ENCODE measurements at regions not wholly inside any gene's neighbourhood (a gene's known extent, or its start where the extent isn't known, plus 50 kb on each side); places are given as distances from the start of the nearest gene placed in this dataset.

DNA sequence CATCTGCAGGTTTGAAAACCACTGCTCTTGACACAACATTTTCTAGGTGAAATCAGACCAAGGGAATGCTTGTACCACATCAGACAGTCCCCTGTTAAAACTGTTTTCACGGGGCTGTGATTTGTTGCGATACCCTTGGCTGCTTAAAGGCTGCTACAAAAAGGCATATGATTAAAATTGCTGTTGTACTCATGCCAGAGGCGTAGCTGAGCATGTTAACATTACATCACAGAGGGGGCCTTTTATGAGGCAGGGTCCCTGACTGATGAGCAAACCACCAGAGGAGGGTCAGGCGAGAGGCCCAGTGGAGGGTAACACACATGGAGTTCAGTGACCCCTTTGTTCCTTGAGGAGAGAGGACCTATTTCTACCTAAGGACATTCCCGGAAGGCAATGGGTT, 70.4 kb upstream of the CDYL start:
- TF ChIP-seq, protein P1, sequence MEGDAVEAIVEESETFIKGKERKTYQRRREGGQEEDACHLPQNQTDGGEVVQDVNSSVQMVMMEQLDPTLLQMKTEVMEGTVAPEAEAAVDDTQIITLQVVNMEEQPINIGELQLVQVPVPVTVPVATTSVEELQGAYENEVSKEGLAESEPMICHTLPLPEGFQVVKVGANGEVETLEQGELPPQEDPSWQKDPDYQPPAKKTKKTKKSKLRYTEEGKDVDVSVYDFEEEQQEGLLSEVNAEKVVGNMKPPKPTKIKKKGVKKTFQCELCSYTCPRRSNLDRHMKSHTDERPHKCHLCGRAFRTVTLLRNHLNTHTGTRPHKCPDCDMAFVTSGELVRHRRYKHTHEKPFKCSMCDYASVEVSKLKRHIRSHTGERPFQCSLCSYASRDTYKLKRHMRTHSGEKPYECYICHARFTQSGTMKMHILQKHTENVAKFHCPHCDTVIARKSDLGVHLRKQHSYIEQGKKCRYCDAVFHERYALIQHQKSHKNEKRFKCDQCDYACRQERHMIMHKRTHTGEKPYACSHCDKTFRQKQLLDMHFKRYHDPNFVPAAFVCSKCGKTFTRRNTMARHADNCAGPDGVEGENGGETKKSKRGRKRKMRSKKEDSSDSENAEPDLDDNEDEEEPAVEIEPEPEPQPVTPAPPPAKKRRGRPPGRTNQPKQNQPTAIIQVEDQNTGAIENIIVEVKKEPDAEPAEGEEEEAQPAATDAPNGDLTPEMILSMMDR (IDR thresholded peaks at IDR 0.05): no peak
- TF ChIP-seq POLR2A (IDR thresholded peaks at IDR 0.05; ENCODE audit: low read depth): no peak
- TF ChIP-seq POLR2AphosphoS5 (IDR thresholded peaks at IDR 0.05): no peak
